ENCODE measurements at regions not wholly inside any gene's neighbourhood (a gene's known extent, or its start where the extent isn't known, plus 50 kb on each side); places are given as distances from the start of the nearest gene placed in this dataset.

DNA sequence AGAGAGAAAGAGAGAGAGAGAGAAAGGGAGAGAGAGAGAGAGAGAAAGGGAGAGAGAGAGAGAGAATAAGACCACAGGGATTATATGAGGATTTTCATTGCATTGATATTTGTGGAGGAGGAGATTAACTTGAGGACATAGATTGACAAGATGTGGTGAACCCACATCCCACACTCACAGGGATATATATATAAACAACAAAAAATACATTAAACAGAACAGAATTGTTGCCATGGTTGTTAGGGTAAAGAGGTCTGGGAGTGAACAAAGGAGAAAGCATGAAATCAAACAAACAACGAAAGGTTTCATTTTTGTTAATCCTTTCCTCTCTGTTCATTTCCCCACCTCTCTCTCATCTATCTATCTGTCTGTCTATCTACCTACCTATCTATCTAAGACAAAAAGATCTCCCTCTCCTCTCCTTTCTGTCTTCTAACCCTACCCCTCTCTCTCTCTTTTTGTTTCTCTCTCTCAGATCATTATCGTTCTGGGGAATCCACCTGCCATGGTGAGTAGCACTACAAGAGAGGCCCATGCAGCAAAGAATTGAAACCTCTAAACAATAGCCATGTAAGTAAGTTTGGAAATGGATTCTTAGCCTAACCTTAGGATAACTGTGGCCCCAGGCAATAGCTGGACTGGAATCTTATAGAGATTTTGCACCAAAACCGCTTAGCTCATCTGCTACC is 280.9 kb downstream of the RAP2B start:
- TF ChIP-seq ZNF513 (tag by site-specific recombination; IDR thresholded peaks at IDR 0.05): no peak
- TF ChIP-seq ZBTB10 (tag by site-specific recombination; IDR thresholded peaks at IDR 0.05): no peak
- TF ChIP-seq ZSCAN30 (tag by site-specific recombination; IDR thresholded peaks at IDR 0.05): no peak
- no peak for TF ChIP-seq ZNF121 (tag by site-specific recombination; IDR thresholded peaks at IDR 0.05)
- TF ChIP-seq, protein P1, sequence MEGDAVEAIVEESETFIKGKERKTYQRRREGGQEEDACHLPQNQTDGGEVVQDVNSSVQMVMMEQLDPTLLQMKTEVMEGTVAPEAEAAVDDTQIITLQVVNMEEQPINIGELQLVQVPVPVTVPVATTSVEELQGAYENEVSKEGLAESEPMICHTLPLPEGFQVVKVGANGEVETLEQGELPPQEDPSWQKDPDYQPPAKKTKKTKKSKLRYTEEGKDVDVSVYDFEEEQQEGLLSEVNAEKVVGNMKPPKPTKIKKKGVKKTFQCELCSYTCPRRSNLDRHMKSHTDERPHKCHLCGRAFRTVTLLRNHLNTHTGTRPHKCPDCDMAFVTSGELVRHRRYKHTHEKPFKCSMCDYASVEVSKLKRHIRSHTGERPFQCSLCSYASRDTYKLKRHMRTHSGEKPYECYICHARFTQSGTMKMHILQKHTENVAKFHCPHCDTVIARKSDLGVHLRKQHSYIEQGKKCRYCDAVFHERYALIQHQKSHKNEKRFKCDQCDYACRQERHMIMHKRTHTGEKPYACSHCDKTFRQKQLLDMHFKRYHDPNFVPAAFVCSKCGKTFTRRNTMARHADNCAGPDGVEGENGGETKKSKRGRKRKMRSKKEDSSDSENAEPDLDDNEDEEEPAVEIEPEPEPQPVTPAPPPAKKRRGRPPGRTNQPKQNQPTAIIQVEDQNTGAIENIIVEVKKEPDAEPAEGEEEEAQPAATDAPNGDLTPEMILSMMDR (tag by site-specific recombination; IDR thresholded peaks at IDR 0.05): no peak
- TF ChIP-seq, protein P2, sequence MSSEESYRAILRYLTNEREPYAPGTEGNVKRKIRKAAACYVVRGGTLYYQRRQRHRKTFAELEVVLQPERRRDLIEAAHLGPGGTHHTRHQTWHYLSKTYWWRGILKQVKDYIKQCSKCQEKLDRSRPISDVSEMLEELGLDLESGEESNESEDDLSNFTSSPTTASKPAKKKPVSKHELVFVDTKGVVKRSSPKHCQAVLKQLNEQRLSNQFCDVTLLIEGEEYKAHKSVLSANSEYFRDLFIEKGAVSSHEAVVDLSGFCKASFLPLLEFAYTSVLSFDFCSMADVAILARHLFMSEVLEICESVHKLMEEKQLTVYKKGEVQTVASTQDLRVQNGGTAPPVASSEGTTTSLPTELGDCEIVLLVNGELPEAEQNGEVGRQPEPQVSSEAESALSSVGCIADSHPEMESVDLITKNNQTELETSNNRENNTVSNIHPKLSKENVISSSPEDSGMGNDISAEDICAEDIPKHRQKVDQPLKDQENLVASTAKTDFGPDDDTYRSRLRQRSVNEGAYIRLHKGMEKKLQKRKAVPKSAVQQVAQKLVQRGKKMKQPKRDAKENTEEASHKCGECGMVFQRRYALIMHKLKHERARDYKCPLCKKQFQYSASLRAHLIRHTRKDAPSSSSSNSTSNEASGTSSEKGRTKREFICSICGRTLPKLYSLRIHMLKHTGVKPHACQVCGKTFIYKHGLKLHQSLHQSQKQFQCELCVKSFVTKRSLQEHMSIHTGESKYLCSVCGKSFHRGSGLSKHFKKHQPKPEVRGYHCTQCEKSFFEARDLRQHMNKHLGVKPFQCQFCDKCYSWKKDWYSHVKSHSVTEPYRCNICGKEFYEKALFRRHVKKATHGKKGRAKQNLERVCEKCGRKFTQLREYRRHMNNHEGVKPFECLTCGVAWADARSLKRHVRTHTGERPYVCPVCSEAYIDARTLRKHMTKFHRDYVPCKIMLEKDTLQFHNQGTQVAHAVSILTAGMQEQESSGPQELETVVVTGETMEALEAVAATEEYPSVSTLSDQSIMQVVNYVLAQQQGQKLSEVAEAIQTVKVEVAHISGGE (tag by site-specific recombination; conservative IDR thresholded peaks at IDR 0.05; ENCODE audit: low read depth): no peak
- no peak for TF ChIP-seq ZNF350 (tag by site-specific recombination; IDR thresholded peaks at IDR 0.05)
- TF ChIP-seq YY1 (tag by site-specific recombination; IDR thresholded peaks at IDR 0.05): no peak
- TF ChIP-seq ZBTB1 (tag by site-specific recombination; IDR thresholded peaks at IDR 0.05): no peak
- TF ChIP-seq EGR2 (tag by site-specific recombination; IDR thresholded peaks at IDR 0.05; ENCODE audit: low read depth): no peak
- TF ChIP-seq ZNF596 (tag by site-specific recombination; IDR thresholded peaks at IDR 0.05): peak; percentile 83
- no peak for TF ChIP-seq ZNF777 (tag by site-specific recombination; IDR thresholded peaks at IDR 0.05; ENCODE audit: borderline replicate concordance)

All from HEK293 (cell line).